Esophagus muscularis mucosa (tissue), 4 donors: ENCODE measurements at regions not wholly inside any gene's neighbourhood (a gene's known extent, or its start where the extent isn't known, plus 50 kb on each side); places are given as distances from the start of the nearest gene placed in this dataset.

Experiments
- EP300 ChIP-seq: sonication (generic); formaldehyde crosslinking; IDR thresholded peaks from one replicate; pipeline ENCODE4 v1.6.1; 2017; ENCODE audit warnings: antibody characterized with exemption
- POLR2A ChIP-seq: fragments of 450-650 bp; IDR thresholded peaks from one replicate; pipeline ENCODE4 v1.6.1; 2017; ENCODE audit warnings: antibody characterized with exemption, moderate library complexity, mild to moderate bottlenecking, low read depth
- POLR2AphosphoS5 ChIP-seq, 2 donors: sonication (generic); formaldehyde crosslinking; IDR thresholded peaks; one replicate each; pipeline ENCODE4 v1.6.1; 2017; ENCODE audit warnings: antibody characterized with exemption in 2 of 2
- TF ChIP-seq, protein P1 (sequence below), 3 experiments: fragments of 200-600 bp in 2 of 3; fragments of 450-650 bp in 1 of 3; sonication (generic) in 2 of 3; IDR thresholded peaks; one replicate each; pipeline ENCODE4 v1.5.1; 2017 to 2019; ENCODE audit warnings: antibody characterized with exemption in 3 of 3, mild to moderate bottlenecking in 2 of 3, moderate library complexity in 1 of 3

- TF ChIP-seq, protein P1, sequence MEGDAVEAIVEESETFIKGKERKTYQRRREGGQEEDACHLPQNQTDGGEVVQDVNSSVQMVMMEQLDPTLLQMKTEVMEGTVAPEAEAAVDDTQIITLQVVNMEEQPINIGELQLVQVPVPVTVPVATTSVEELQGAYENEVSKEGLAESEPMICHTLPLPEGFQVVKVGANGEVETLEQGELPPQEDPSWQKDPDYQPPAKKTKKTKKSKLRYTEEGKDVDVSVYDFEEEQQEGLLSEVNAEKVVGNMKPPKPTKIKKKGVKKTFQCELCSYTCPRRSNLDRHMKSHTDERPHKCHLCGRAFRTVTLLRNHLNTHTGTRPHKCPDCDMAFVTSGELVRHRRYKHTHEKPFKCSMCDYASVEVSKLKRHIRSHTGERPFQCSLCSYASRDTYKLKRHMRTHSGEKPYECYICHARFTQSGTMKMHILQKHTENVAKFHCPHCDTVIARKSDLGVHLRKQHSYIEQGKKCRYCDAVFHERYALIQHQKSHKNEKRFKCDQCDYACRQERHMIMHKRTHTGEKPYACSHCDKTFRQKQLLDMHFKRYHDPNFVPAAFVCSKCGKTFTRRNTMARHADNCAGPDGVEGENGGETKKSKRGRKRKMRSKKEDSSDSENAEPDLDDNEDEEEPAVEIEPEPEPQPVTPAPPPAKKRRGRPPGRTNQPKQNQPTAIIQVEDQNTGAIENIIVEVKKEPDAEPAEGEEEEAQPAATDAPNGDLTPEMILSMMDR (IDR thresholded peaks at IDR 0.05): no peak
- TF ChIP-seq POLR2AphosphoS5 (IDR thresholded peaks at IDR 0.05): no peak
- no peak for TF ChIP-seq EP300
- TF ChIP-seq POLR2A: no peak
These were observed 103.0 kb upstream of the FBXO11 start for GRCh38 chr2:48009256-48009655.
